ENCODE measurements at regions not wholly inside any gene's neighbourhood (a gene's known extent, or its start where the extent isn't known, plus 50 kb on each side); places are given as distances from the start of the nearest gene placed in this dataset.

DNA sequence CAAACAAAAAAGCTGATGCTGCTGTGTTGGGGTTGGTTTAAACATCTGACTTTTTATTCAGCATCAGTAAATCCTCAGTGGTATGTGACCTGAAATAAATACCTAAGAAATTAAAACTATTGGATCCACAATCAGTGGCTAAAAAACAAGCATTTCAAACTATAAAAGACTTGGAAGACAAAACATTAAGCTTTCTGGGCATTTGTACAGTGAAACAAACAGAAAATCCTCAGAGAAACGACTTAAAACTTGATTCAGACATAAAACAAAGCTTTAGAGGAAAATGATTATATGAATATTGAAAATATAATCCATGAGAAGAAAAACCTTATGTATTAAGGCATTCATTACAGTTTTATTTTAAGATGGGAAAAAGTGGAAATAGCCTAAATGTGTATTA, 213.3 kb upstream of the INTU start:
- TF ChIP-seq, protein P1, sequence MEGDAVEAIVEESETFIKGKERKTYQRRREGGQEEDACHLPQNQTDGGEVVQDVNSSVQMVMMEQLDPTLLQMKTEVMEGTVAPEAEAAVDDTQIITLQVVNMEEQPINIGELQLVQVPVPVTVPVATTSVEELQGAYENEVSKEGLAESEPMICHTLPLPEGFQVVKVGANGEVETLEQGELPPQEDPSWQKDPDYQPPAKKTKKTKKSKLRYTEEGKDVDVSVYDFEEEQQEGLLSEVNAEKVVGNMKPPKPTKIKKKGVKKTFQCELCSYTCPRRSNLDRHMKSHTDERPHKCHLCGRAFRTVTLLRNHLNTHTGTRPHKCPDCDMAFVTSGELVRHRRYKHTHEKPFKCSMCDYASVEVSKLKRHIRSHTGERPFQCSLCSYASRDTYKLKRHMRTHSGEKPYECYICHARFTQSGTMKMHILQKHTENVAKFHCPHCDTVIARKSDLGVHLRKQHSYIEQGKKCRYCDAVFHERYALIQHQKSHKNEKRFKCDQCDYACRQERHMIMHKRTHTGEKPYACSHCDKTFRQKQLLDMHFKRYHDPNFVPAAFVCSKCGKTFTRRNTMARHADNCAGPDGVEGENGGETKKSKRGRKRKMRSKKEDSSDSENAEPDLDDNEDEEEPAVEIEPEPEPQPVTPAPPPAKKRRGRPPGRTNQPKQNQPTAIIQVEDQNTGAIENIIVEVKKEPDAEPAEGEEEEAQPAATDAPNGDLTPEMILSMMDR (IDR thresholded peaks at IDR 0.05; ENCODE audit: borderline replicate concordance, insufficient read depth, low read depth, low read length): no peak

GRCh38 chr4:127421437-127421836, 211.3 kb upstream of the INTU start:
- TF ChIP-seq, protein P1 (IDR thresholded peaks at IDR 0.05; ENCODE audit: borderline replicate concordance, insufficient read depth, low read depth, low read length): no peak
- H3K4me3 ChIP-seq (ENCODE audit: low read depth, low read length): no peak overlapping the region

More for the DNA sequence above, 213.3 kb upstream of the INTU start:
- H3K4me3 ChIP-seq (ENCODE audit: low read depth, low read length): no peak overlapping the region

DNA sequence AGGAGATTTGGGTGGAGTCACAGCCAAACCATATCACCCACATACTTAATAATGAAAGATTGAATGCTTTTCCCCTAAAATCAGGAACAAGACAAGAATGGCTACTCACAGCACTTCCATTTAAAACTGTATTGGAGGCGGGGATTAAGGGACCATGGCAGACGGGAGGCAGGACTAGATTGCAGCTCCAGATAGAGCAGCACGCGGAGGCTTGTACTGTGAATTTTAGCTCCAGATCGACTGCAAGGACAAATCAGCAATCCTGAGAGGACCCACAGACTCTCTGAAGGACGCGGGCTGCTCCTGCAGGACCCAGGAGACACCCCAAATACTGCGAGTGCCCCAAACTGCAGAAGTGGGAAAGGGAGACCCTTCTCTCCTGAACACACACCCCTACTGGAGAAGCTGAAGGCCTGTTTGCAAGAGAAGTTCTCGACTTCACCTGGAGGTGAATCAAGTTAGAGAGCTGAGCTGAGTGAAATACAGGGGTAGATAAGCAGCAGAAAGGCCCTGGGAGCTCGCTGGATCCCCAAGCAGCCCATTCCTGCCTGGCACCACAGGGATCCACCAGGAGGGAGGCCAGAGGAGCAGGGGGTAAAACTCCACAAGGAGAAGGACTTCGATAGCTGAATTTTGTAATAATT, 207.4 kb upstream of the INTU start:
- H3K4me3 ChIP-seq (ENCODE audit: low read depth, low read length): no peak overlapping the region
- TF ChIP-seq, protein P1 (IDR thresholded peaks at IDR 0.05; ENCODE audit: borderline replicate concordance, insufficient read depth, low read depth, low read length): no peak

- H3K4me3 ChIP-seq (ENCODE audit: low read depth, low read length): no peak overlapping the region
- TF ChIP-seq, protein P1 (IDR thresholded peaks at IDR 0.05; ENCODE audit: borderline replicate concordance, insufficient read depth, low read depth, low read length): no peak
These were observed 206.9 kb upstream of the INTU start for GRCh38 chr4:127425851-127426250.

DNA sequence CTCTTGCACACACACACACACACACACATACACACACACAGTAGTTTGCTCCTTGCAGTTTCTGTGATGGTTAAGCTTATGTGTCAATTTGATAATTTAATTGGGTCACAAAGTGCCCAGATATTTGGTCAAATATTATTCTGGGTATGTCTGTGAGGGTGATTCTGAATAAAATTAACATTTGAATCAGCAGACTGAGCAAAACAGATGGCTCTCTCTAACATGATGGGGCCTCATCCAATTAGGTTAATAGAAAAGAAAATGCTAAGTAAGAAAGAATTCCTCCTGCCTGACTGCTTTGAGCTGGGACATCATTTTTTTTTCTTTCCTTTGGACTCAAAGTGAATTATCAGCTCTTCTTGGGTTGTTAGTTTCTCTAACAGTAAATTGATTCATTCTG, 191.2 kb upstream of the INTU start:
- TF ChIP-seq, protein P1 (IDR thresholded peaks at IDR 0.05; ENCODE audit: borderline replicate concordance, insufficient read depth, low read depth, low read length): no peak
- H3K4me3 ChIP-seq (ENCODE audit: low read depth, low read length): no peak overlapping the region

GRCh38 chr4:127445471-127445870, 187.3 kb upstream of the INTU start:
- TF ChIP-seq, protein P1 (IDR thresholded peaks at IDR 0.05; ENCODE audit: borderline replicate concordance, insufficient read depth, low read depth, low read length): no peak
- H3K4me3 ChIP-seq (ENCODE audit: low read depth, low read length): no peak overlapping the region

GRCh38 chr4:127446427-127446885, 186.3 kb upstream of the INTU start:
- no peak overlapping the region for H3K4me3 ChIP-seq (ENCODE audit: low read depth, low read length)

More at GRCh38 chr4:127446427-127446885, 186.3 kb upstream of the INTU start:
- TF ChIP-seq, protein P1 (IDR thresholded peaks at IDR 0.05; ENCODE audit: borderline replicate concordance, insufficient read depth, low read depth, low read length): no peak

Measured in GM12875 (cell line).